RWPE2 (cell line): ENCODE measurements at regions not wholly inside any gene's neighbourhood (a gene's known extent, or its start where the extent isn't known, plus 50 kb on each side); places are given as distances from the start of the nearest gene placed in this dataset.

Experiments used
- ATAC-seq: fragments of 200-7000 bp; cut with Tn5 transposase; 3 replicates; pipeline ENCODE4 v1.9.1; 2021; ENCODE audit warnings: low read depth
- DNase-seq: peaks from one replicate; pipeline ENCODE4 v3.0.0-alpha.2; 2020; ENCODE audit warnings: low spot score
- H3K27ac ChIP-seq: fragments of 450-650 bp; 2 replicates; pipeline ENCODE4 v1.5.1; 2017; ENCODE audit warnings: mild to moderate bottlenecking; ENCODE audit not compliant: poor library complexity, severe bottlenecking
- H3K27me3 ChIP-seq: fragments of 250-450 bp; sonication (Bioruptor Pico); 2 replicates; pipeline ENCODE4 v1.5.1; 2021; ENCODE audit warnings: mild to moderate bottlenecking, moderate library complexity; ENCODE audit not compliant: insufficient read depth, poor library complexity, severe bottlenecking
- H3K36me3 ChIP-seq: fragments of 250-450 bp; sonication (Bioruptor Pico); 2 replicates; pipeline ENCODE4 v1.5.1; 2020; ENCODE audit warnings: low read depth, mild to moderate bottlenecking, moderate library complexity
- H3K4me1 ChIP-seq: fragments of 250-450 bp; sonication (Bioruptor Pico); 2 replicates; pipeline ENCODE4 v1.5.1; 2021; ENCODE audit warnings: mild to moderate bottlenecking, moderate library complexity; ENCODE audit not compliant: insufficient read depth, poor library complexity, severe bottlenecking
- H3K4me3 ChIP-seq: fragments of 250-450 bp; sonication (Bioruptor Pico); 2 replicates; pipeline ENCODE4 v1.5.1; 2021; ENCODE audit warnings: mild to moderate bottlenecking, moderate library complexity; ENCODE audit not compliant: severe bottlenecking
- H3K9me3 ChIP-seq: fragments of 250-450 bp; sonication (Bioruptor Pico); 2 replicates; pipeline ENCODE4 v1.5.1; 2021; ENCODE audit warnings: mild to moderate bottlenecking, moderate library complexity; ENCODE audit not compliant: severe bottlenecking
- TF ChIP-seq, protein P1 (sequence below): fragments of 450-650 bp; IDR thresholded peaks from one replicate; pipeline ENCODE4 v1.5.1; 2017; ENCODE audit warnings: mild to moderate bottlenecking, moderate library complexity; ENCODE audit not compliant: poor library complexity, severe bottlenecking

DNA sequence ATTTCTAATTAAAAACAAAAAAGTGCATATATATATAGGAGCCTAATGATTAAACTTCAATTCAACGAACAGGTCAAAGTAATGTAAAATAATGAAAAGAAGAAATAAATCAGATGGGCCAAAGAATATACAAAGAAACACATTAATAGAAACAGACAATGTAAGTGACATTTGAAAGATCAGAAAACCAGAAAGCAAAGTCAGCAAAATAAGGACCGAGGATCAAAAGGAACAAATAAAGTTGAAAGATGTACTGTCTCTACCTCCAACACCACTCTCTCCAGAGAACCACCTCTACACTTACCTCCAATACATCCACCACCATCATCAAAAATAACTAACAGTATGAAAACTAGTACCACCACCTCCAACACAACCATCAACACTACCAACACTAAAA lies 1226.3 kb upstream of the NCAM2 start:
- no peaks in the 10 kb centered on the region for H3K36me3 ChIP-seq
- no peak overlapping the region for H3K27ac ChIP-seq
- peaks cover 6% of the 10 kb centered on the region for H3K27me3 ChIP-seq
- DNase-seq: no peak
- ATAC-seq: no peak
- no peaks in the 10 kb centered on the region for H3K9me3 ChIP-seq
- H3K4me1 ChIP-seq: no peaks in the 10 kb centered on the region
- no peak overlapping the region for H3K4me3 ChIP-seq
- TF ChIP-seq, protein P1, sequence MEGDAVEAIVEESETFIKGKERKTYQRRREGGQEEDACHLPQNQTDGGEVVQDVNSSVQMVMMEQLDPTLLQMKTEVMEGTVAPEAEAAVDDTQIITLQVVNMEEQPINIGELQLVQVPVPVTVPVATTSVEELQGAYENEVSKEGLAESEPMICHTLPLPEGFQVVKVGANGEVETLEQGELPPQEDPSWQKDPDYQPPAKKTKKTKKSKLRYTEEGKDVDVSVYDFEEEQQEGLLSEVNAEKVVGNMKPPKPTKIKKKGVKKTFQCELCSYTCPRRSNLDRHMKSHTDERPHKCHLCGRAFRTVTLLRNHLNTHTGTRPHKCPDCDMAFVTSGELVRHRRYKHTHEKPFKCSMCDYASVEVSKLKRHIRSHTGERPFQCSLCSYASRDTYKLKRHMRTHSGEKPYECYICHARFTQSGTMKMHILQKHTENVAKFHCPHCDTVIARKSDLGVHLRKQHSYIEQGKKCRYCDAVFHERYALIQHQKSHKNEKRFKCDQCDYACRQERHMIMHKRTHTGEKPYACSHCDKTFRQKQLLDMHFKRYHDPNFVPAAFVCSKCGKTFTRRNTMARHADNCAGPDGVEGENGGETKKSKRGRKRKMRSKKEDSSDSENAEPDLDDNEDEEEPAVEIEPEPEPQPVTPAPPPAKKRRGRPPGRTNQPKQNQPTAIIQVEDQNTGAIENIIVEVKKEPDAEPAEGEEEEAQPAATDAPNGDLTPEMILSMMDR: no peak

DNA sequence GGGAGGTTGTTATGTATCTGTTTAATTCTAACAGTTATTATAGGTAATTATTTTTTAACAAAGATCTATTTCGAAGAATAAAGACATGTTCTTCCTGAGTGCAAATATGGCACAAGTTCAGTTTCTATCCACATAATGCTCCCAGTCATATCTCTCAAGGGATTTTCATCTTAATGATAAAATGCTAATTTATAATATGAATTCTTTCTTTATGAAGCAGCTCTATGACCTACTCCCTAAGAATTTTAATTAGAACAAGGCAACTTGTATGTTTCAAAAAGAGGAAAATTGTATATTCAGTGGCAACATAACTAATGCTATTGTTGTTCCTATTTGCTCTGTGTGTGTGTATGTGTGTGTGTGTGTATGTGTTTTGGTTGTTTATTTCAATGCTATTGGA lies 1222.1 kb upstream of the NCAM2 start:
- no peak for DNase-seq
- ATAC-seq: no peak
- H3K27me3 ChIP-seq: peaks cover 2% of the 10 kb centered on the region
- no peaks in the 10 kb centered on the region for H3K4me1 ChIP-seq
- no peaks in the 10 kb centered on the region for H3K36me3 ChIP-seq
- no peak overlapping the region for H3K4me3 ChIP-seq
- no peak overlapping the region for H3K27ac ChIP-seq
- TF ChIP-seq, protein P1: no peak
- H3K9me3 ChIP-seq: no peaks in the 10 kb centered on the region

- ATAC-seq (no peak), DNase-seq (no peak)
- no peaks in the 10 kb centered on the region for H3K27me3 ChIP-seq
- H3K4me1 ChIP-seq: no peaks in the 10 kb centered on the region
- no peak overlapping the region for H3K4me3 ChIP-seq
- H3K27ac ChIP-seq: no peak overlapping the region
- no peaks in the 10 kb centered on the region for H3K36me3 ChIP-seq
- H3K9me3 ChIP-seq: no peaks in the 10 kb centered on the region
- TF ChIP-seq, protein P1: no peak
These were observed 1216.1 kb upstream of the NCAM2 start for GRCh38 chr21:19781881-19782652.

DNA sequence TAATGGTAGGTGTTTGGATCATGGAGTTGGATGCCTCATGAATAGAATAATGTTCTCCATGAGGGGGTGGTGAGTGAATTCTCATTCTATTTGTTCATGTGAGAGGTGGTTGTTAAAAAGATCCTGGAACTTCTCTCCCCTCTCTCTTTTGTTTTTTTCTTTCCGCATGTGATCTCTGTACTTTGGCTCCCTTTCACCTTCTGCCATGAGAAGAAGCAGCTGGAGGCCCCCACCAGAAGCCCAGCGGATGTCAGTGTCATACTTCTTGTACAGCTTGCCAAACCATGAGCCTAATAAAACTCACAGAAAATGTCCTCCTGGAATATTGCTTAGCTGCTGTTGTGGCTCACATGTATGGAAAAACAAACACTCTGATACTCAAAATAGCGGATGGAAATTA lies 1212.3 kb upstream of the NCAM2 start:
- no peak for ATAC-seq
- Histone ChIP-seq H3K9me3 (no peaks in the 10 kb centered on the region), H3K4me3 (no peak overlapping the region), H3K27ac (no peak overlapping the region), H3K36me3 (no peaks in the 10 kb centered on the region), H3K4me1 (no peaks in the 10 kb centered on the region), H3K27me3 (no peaks in the 10 kb centered on the region)
- TF ChIP-seq, protein P1: no peak
- no peak for DNase-seq

DNA sequence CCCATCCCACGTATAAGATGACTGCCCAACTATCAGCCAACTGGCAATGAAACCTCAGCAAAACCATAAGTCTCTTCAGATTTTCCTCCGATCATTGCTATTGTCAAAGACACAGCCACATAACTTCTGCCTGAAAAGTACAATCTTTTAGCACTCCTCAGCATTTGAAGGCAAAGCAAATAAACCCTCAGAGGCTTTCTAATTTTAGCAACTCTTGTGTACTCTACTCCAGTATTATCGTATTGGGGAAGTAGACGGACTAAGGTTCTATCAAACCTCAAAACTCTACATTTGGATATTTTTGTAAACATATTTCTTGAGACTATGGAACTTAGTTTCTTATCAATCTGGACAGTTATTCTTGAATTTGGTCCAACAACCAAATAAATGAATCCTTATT lies 1206.2 kb upstream of the NCAM2 start:
- H3K27ac ChIP-seq: no peak overlapping the region

More for the DNA sequence above, 1206.2 kb upstream of the NCAM2 start:
- DNase-seq: no peak
- H3K36me3 ChIP-seq: no peaks in the 10 kb centered on the region
- H3K27me3 ChIP-seq: peaks cover 6% of the 10 kb centered on the region
- no peak overlapping the region for H3K4me3 ChIP-seq
- TF ChIP-seq, protein P1: no peak
- no peaks in the 10 kb centered on the region for H3K4me1 ChIP-seq
- no peak for ATAC-seq
- H3K9me3 ChIP-seq: no peaks in the 10 kb centered on the region
